Epithelial cell of esophagus (primary cell): ENCODE measurements at regions not wholly inside any gene's neighbourhood (a gene's known extent, or its start where the extent isn't known, plus 50 kb on each side); places are given as distances from the start of the nearest gene placed in this dataset.
A peak's percentile ranks its signal among the peaks of the same experiment; 100 is the strongest.

Source experiments
- DNase-seq: peaks from one replicate; pipeline ENCODE4 v3.0.0; 2010; ENCODE audit warnings: low read depth
- H3K4me3 ChIP-seq: 2 replicates; pipeline ENCODE4 v1.5.1; 2011; ENCODE audit warnings: mild to moderate bottlenecking, low read length, control low read depth
- CTCF ChIP-seq: IDR thresholded peaks from 2 replicates; pipeline ENCODE4 v1.5.1; 2011; ENCODE audit warnings: low read depth, mild to moderate bottlenecking, low read length, control low read depth, inconsistent platforms; ENCODE audit not compliant: insufficient read depth; ENCODE audit errors: missing control alignments

DNA sequence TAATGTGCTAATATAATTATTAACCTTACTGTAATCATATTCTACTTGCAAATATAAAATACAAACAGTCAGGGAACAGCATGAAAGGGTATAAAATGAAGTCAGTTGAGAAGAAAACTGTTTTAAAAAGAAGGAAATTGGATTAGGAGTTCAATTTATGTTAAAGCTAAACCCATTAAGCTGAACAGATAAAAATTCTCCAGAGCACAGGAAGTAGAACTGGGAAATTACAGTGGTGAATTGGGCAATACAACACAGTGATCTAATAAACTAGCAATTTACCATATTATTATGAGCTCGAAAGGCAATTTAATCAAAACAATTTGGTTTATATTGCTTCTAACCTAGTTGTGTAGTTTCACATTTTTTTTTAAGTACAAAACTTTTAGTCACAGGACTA lies 407.4 kb upstream of the RGS17 start:
- no peak for TF ChIP-seq CTCF
- no peak overlapping the region for H3K4me3 ChIP-seq
- DNase-seq: peak; percentile 35

DNA sequence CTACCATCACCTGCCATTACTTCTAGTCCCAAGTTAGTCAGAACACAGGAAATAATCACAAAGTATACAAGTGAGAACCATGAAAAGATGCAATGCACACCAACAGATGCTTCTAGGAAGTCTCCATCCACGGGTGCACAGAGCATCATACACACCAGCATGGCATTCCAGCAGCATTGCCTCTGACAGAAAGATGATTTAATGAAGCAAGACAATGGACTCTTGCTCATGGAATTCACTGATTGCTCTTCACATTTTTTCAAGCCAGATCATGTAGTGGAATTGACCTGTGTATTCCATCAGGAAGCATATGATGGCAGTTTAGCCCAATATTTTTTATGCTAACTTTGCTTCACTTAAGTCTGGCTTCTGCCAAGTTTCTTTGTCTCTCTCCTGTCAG lies 406.3 kb upstream of the RGS17 start:
- TF ChIP-seq CTCF: no peak
- H3K4me3 ChIP-seq: no peak overlapping the region
- peak; percentile 45 for DNase-seq

- no peak overlapping the region for H3K4me3 ChIP-seq
- TF ChIP-seq CTCF: no peak
- no peak for DNase-seq
These were observed 395.4 kb upstream of the RGS17 start for GRCh38 chr6:153526479-153526878.

GRCh38 chr6:153525998-153526397 lies 394.9 kb upstream of the RGS17 start:
- H3K4me3 ChIP-seq: no peak overlapping the region
- no peak for TF ChIP-seq CTCF
- peak; percentile 69 for DNase-seq

GRCh38 chr6:153523390-153523789 lies 392.3 kb upstream of the RGS17 start:
- no peak overlapping the region for H3K4me3 ChIP-seq
- DNase-seq: no peak
- TF ChIP-seq CTCF: no peak

DNA sequence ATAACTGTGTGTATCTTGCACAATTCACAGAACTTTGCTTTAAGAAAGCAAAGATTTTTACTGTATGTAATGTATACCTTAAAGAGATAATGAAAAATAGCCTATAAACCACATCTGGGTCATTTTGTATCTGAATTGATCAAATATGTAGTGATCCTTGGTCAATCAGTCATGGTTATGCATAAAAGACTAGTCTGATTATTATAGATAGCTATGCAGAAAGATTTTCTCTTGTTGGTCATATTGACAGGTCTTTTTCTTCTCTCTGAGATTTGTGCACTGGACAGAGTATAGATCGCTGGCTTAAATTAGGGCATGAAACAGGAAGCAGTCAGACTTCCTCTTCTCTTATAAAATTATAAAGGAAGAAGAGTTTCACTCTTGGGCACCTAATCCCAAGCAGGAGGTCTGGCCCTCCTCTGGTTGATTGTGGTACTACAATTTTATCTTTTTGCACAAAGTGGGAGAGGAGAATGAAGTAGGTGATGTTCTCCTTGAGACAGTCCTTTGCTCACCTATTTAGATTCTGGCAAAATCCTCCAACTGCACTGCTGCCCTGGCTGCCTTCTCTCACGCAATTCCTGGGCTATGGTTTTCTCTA lies 380.9 kb upstream of the RGS17 start:
- peak; percentile 75 for TF ChIP-seq CTCF
- no peak overlapping the region for H3K4me3 ChIP-seq
- peak; percentile 48 for DNase-seq

GRCh38 chr6:153503810-153504209 lies 372.7 kb upstream of the RGS17 start:
- TF ChIP-seq CTCF: peak; percentile 7
- DNase-seq: peak; percentile 14
- H3K4me3 ChIP-seq: no peak overlapping the region
